DOHH2 (cell line): ENCODE measurements at regions not wholly inside any gene's neighbourhood (a gene's known extent, or its start where the extent isn't known, plus 50 kb on each side); places are given as distances from the start of the nearest gene placed in this dataset.

Experiments used
- EZH2phosphoT487 ChIP-seq: fragments of 200-600 bp; sonication (generic); IDR thresholded peaks from 2 replicates; pipeline ENCODE4 v1.6.1; 2017; ENCODE audit warnings: borderline replicate concordance, mild to moderate bottlenecking, antibody characterized with exemption, low read length, moderate library complexity, mixed read lengths
- TF ChIP-seq, protein P1 (sequence below): fragments of 200-600 bp; sonication (generic); IDR thresholded peaks from one replicate; pipeline ENCODE4 v1.5.1; 2014; ENCODE audit warnings: antibody characterized with exemption, mild to moderate bottlenecking, low read depth, low read length; ENCODE audit not compliant: poor library complexity, severe bottlenecking

DNA sequence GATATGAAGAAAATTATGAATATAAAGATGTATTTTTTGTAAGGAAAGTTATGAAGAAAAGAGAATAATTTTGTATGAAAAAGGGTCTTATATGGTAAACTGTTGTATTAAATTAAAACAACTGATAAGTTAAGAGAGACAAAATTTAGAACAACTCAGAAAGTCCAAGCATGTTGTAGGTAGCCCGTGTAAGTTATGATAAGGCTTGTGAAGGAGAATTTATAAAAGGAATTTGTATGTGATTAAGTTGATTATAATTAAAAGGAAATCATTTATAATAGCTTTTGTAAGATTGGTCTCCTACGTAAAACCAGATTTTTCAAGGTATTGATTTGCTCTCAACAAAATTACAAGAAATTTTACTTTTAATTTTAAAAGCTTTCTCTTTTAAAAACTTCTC is 1579.3 kb downstream of the HACE1 start:
- TF ChIP-seq, protein P1, sequence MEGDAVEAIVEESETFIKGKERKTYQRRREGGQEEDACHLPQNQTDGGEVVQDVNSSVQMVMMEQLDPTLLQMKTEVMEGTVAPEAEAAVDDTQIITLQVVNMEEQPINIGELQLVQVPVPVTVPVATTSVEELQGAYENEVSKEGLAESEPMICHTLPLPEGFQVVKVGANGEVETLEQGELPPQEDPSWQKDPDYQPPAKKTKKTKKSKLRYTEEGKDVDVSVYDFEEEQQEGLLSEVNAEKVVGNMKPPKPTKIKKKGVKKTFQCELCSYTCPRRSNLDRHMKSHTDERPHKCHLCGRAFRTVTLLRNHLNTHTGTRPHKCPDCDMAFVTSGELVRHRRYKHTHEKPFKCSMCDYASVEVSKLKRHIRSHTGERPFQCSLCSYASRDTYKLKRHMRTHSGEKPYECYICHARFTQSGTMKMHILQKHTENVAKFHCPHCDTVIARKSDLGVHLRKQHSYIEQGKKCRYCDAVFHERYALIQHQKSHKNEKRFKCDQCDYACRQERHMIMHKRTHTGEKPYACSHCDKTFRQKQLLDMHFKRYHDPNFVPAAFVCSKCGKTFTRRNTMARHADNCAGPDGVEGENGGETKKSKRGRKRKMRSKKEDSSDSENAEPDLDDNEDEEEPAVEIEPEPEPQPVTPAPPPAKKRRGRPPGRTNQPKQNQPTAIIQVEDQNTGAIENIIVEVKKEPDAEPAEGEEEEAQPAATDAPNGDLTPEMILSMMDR, result no peak
- no peak for TF ChIP-seq EZH2phosphoT487
